ENCODE measurements at regions not wholly inside any gene's neighbourhood (a gene's known extent, or its start where the extent isn't known, plus 50 kb on each side); places are given as distances from the start of the nearest gene placed in this dataset.

- TF ChIP-seq YY1 (IDR thresholded peaks at IDR 0.05; ENCODE audit: insufficient read depth, insufficient read length) = no peak
- TF ChIP-seq SUZ12 (IDR thresholded peaks at IDR 0.05; ENCODE audit: extremely low read depth, insufficient read depth, insufficient read length) = no peak
- no peak for TF ChIP-seq ZNF274 (IDR thresholded peaks at IDR 0.05; ENCODE audit: low read depth, low read length)
- Histone ChIP-seq H3K9ac (ENCODE audit: insufficient read length, low read depth) (no peak overlapping the region), H3K27me3 (ENCODE audit: insufficient read depth, insufficient read length) (no peaks in the 10 kb centered on the region), H3K4me1 (ENCODE audit: insufficient read depth, insufficient read length) (peaks cover 3% of the 10 kb centered on the region), H3K36me3 (ENCODE audit: insufficient read depth, insufficient read length, low read length) (no peaks in the 10 kb centered on the region), H3K4me3 (ENCODE audit: insufficient read length, low read depth) (no peak overlapping the region), H3K9me3 (ENCODE audit: insufficient read depth, low read length) (no peaks in the 10 kb centered on the region; the same call in 1 of the 2 replicates)
- DNase-seq (ENCODE audit: low read depth, low spot score) = no peak
These were observed 95.1 kb upstream of the F3 start for GRCh38 chr1:94636624-94637023.

GRCh38 chr1:94636100-94636499, 94.5 kb upstream of the F3 start:
- Histone ChIP-seq H3K4me3 (ENCODE audit: insufficient read length, low read depth) (no peak overlapping the region), H3K9me3 (ENCODE audit: insufficient read depth, low read length) (no peaks in the 10 kb centered on the region; the same call in 1 of the 2 replicates), H3K4me1 (ENCODE audit: insufficient read depth, insufficient read length) (peaks cover 3% of the 10 kb centered on the region), H3K9ac (ENCODE audit: insufficient read length, low read depth) (no peak overlapping the region), H3K27me3 (ENCODE audit: insufficient read depth, insufficient read length) (no peaks in the 10 kb centered on the region), H3K36me3 (ENCODE audit: insufficient read depth, insufficient read length, low read length) (no peaks in the 10 kb centered on the region)
- TF ChIP-seq SUZ12 (IDR thresholded peaks at IDR 0.05; ENCODE audit: extremely low read depth, insufficient read depth, insufficient read length) (no peak), ZNF274 (IDR thresholded peaks at IDR 0.05; ENCODE audit: low read depth, low read length) (no peak), YY1 (IDR thresholded peaks at IDR 0.05; ENCODE audit: insufficient read depth, insufficient read length) (no peak)
- no peak for DNase-seq (ENCODE audit: low read depth, low spot score)

GRCh38 chr1:94634977-94635416, 93.4 kb upstream of the F3 start:
- Histone ChIP-seq H3K4me3 (ENCODE audit: insufficient read length, low read depth) (no peak overlapping the region), H3K36me3 (ENCODE audit: insufficient read depth, insufficient read length, low read length) (no peaks in the 10 kb centered on the region), H3K4me1 (ENCODE audit: insufficient read depth, insufficient read length) (peaks cover 3% of the 10 kb centered on the region), H3K27me3 (ENCODE audit: insufficient read depth, insufficient read length) (no peaks in the 10 kb centered on the region), H3K9ac (ENCODE audit: insufficient read length, low read depth) (no peak overlapping the region), H3K9me3 (ENCODE audit: insufficient read depth, low read length) (no peaks in the 10 kb centered on the region; the same call in 1 of the 2 replicates)
- TF ChIP-seq YY1 (IDR thresholded peaks at IDR 0.05; ENCODE audit: insufficient read depth, insufficient read length) = no peak
- no peak for TF ChIP-seq SUZ12 (IDR thresholded peaks at IDR 0.05; ENCODE audit: extremely low read depth, insufficient read depth, insufficient read length)
- no peak for TF ChIP-seq ZNF274 (IDR thresholded peaks at IDR 0.05; ENCODE audit: low read depth, low read length)
- DNase-seq (ENCODE audit: low read depth, low spot score) = no peak

GRCh38 chr1:94633051-94633450, 91.5 kb upstream of the F3 start:
- Histone ChIP-seq H3K9me3 (ENCODE audit: insufficient read depth, low read length) (no peaks in the 10 kb centered on the region; the same call in 1 of the 2 replicates), H3K4me1 (ENCODE audit: insufficient read depth, insufficient read length) (peaks cover 3% of the 10 kb centered on the region), H3K36me3 (ENCODE audit: insufficient read depth, insufficient read length, low read length) (no peaks in the 10 kb centered on the region), H3K4me3 (ENCODE audit: insufficient read length, low read depth) (no peak overlapping the region), H3K27me3 (ENCODE audit: insufficient read depth, insufficient read length) (no peaks in the 10 kb centered on the region), H3K9ac (ENCODE audit: insufficient read length, low read depth) (no peak overlapping the region)
- no peak for TF ChIP-seq SUZ12 (IDR thresholded peaks at IDR 0.05; ENCODE audit: extremely low read depth, insufficient read depth, insufficient read length)
- TF ChIP-seq YY1 (IDR thresholded peaks at IDR 0.05; ENCODE audit: insufficient read depth, insufficient read length) = no peak
- TF ChIP-seq ZNF274 (IDR thresholded peaks at IDR 0.05; ENCODE audit: low read depth, low read length) = no peak
- no peak for DNase-seq (ENCODE audit: low read depth, low spot score)

GRCh38 chr1:94629259-94630181, 88.0 kb upstream of the F3 start:
- no peak for DNase-seq (ENCODE audit: low read depth, low spot score)
- no peak for TF ChIP-seq SUZ12 (IDR thresholded peaks at IDR 0.05; ENCODE audit: extremely low read depth, insufficient read depth, insufficient read length)
- TF ChIP-seq ZNF274 (IDR thresholded peaks at IDR 0.05; ENCODE audit: low read depth, low read length) = no peak
- TF ChIP-seq YY1 (IDR thresholded peaks at IDR 0.05; ENCODE audit: insufficient read depth, insufficient read length) = no peak

GRCh38 chr1:94628499-94628843, 86.9 kb upstream of the F3 start:
- no peaks in the 10 kb centered on the region; the same call in 1 of the 2 replicates for H3K9me3 ChIP-seq (ENCODE audit: insufficient read depth, low read length)
- no peaks in the 10 kb centered on the region for H3K27me3 ChIP-seq (ENCODE audit: insufficient read depth, insufficient read length)
- no peak overlapping the region for H3K9ac ChIP-seq (ENCODE audit: insufficient read length, low read depth)
- H3K4me3 ChIP-seq (ENCODE audit: insufficient read length, low read depth) = no peak overlapping the region
- no peak for TF ChIP-seq SUZ12 (IDR thresholded peaks at IDR 0.05; ENCODE audit: extremely low read depth, insufficient read depth, insufficient read length)
- no peak for TF ChIP-seq YY1 (IDR thresholded peaks at IDR 0.05; ENCODE audit: insufficient read depth, insufficient read length)
- TF ChIP-seq ZNF274 (IDR thresholded peaks at IDR 0.05; ENCODE audit: low read depth, low read length) = no peak
- no peaks in the 10 kb centered on the region for H3K36me3 ChIP-seq (ENCODE audit: insufficient read depth, insufficient read length, low read length)
- peaks cover 9% of the 10 kb centered on the region for H3K4me1 ChIP-seq (ENCODE audit: insufficient read depth, insufficient read length)
- no peak for DNase-seq (ENCODE audit: low read depth, low spot score)

More at GRCh38 chr1:94629259-94630181, 88.0 kb upstream of the F3 start:
- Histone ChIP-seq H3K4me3 (ENCODE audit: insufficient read length, low read depth) (no peak overlapping the region), H3K27me3 (ENCODE audit: insufficient read depth, insufficient read length) (no peaks in the 10 kb centered on the region), H3K9ac (ENCODE audit: insufficient read length, low read depth) (no peak overlapping the region), H3K9me3 (ENCODE audit: insufficient read depth, low read length) (no peaks in the 10 kb centered on the region; the same call in 1 of the 2 replicates), H3K36me3 (ENCODE audit: insufficient read depth, insufficient read length, low read length) (no peaks in the 10 kb centered on the region), H3K4me1 (ENCODE audit: insufficient read depth, insufficient read length) (peaks cover 7% of the 10 kb centered on the region)

GRCh38 chr1:94627771-94628498, 86.4 kb upstream of the F3 start:
- H3K4me3 ChIP-seq (ENCODE audit: insufficient read length, low read depth) = no peak overlapping the region
- TF ChIP-seq YY1 (IDR thresholded peaks at IDR 0.05; ENCODE audit: insufficient read depth, insufficient read length) (no peak), SUZ12 (IDR thresholded peaks at IDR 0.05; ENCODE audit: extremely low read depth, insufficient read depth, insufficient read length) (no peak), ZNF274 (IDR thresholded peaks at IDR 0.05; ENCODE audit: low read depth, low read length) (no peak)
- H3K36me3 ChIP-seq (ENCODE audit: insufficient read depth, insufficient read length, low read length) = no peaks in the 10 kb centered on the region

More at GRCh38 chr1:94627771-94628498, 86.4 kb upstream of the F3 start:
- Histone ChIP-seq H3K9ac (ENCODE audit: insufficient read length, low read depth) (no peak overlapping the region), H3K27me3 (ENCODE audit: insufficient read depth, insufficient read length) (no peaks in the 10 kb centered on the region), H3K9me3 (ENCODE audit: insufficient read depth, low read length) (no peaks in the 10 kb centered on the region; the same call in 1 of the 2 replicates), H3K4me1 (ENCODE audit: insufficient read depth, insufficient read length) (peaks cover 14% of the 10 kb centered on the region)
- no peak for DNase-seq (ENCODE audit: low read depth, low spot score)
